HG03066 (cell line): ENCODE measurements at regions not wholly inside any gene's neighbourhood (a gene's known extent, or its start where the extent isn't known, plus 50 kb on each side); places are given as distances from the start of the nearest gene placed in this dataset.

Experiments used
- ATAC-seq: cut with Tn5 transposase; IDR thresholded peaks from one replicate; pipeline ENCODE4 v1.9.1; 2021; ENCODE audit warnings: low read depth; ENCODE audit not compliant: unreplicated experiment

DNA sequence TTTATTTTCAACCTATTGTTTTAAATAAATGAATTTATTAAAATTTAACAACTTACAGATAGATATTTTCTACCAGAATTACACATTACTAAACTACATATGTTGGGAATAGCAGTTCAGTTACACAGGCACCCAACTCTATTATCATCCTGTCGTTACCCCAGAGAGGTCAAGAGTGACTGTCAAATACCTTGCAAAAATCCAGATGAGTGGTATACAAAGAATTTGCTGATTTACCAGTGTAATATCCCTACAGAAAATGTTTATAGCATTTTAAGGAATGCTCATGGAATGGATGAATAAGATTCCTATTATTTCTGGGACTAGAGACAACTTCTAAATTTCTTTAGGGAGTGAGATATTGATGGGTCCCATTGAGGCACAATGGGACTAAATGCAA is 300.7 kb upstream of the RGS18 start:
- no peak for ATAC-seq

- no peak for ATAC-seq
Measured at GRCh38 chr1:191865479-191865878, 292.8 kb upstream of the RGS18 start.

DNA sequence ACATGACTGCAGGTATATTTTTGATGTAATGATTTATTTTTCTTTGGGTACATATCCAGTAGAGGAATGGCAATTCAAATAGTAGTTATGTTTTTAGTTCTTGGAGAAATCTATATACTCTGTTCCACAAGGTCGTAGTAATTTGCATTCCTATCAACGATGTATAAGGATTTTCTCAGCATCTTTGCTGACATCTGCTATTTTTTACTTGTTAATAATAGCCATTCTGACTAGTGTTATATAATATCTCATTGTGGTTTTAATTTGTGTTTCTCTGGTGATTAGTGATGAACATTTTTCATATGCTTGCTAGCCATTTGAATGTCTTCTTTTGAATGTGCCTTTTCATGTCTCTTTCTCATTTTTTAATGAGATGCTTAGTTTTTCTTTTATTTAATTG is 292.1 kb upstream of the RGS18 start:
- no peak for ATAC-seq

GRCh38 chr1:191869790-191870312 is 288.4 kb upstream of the RGS18 start:
- ATAC-seq: no peak

GRCh38 chr1:191870490-191870889 is 287.8 kb upstream of the RGS18 start:
- no peak for ATAC-seq

GRCh38 chr1:191875994-191876393 is 282.3 kb upstream of the RGS18 start:
- no peak for ATAC-seq

DNA sequence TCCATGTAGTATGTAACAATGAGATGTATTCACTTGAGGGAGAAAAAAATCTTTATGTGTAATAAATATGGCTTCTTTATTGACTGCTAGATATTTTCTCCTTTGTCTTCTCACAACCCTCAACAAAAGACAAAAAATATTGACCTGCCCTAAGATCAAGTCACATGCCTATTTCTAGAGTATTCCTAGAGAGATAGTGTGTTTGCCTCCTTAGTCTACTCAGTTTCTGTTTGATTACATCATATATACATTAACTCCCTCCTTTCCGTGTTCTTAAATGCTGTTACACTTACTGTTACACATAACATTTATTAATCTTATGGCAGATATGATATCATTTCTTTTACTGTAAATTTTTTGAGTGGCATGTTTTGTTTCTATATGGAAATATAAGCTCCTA is 281.6 kb upstream of the RGS18 start:
- ATAC-seq: no peak

DNA sequence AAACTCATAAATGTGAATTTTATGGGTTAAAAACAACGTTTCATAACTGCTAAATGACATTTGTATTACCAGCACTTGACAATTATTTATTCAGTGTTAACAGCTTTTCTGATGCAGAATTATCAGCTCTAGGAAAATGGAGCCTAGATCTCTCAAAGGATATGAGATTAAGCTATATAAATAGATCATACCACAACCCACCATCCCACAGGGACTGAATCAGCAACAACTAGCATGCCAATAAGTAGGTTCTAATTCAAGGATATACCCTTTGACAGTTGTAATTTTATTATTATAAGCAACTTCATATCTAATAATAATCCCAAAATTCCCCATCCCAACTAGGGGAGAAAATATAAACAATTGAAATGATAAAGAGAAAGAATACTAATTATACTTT is 275.4 kb upstream of the RGS18 start:
- no peak for ATAC-seq

DNA sequence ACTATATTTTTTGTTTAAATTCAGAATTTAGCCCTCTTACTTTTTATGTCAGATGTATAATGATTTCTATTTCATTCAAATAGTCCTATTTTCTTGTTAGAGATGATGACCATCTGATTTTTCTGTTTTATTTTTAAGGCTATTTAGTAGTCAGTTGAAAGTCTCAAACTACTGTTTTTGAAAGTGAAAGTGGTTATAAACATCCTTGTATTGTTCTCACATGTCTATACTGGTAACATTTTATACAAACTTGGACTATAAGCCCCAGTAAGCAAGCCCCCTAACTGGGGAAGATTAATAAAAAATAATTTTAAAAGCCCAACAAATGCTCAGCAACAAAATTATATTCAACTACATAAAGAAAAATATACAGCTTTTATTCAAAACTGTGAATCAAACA is 271.3 kb upstream of the RGS18 start:
- no peak for ATAC-seq

DNA sequence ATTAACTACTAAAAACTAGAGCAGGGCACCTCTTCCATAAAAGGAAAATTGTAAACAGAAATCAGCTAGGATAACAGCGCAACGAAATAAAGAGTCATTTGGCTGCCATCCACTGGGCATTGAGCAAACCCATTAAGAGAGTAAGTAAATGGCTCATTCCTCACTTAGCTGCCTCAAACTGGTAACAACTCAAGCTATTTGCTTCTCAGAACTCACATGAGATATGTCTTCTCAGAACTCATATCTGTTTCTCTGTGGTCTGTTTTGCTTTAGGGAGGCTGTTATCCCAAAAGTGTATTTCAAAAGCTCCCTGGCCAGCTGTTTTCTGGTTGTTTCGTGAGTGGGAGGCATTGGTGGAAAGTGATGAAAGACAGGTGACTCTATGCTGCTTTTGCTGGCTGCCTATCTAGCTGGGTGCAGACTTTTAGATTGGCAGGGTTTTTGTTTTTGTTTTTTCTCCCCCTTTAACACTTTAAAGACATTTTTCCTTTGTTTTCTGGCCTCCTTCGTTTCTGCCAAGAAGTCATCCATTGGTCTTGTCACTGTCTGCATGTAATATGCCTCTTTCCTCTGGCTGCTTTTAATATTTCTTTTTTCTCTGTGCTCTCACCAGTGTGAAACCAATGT is 269.2 kb upstream of the RGS18 start:
- ATAC-seq: no peak

- ATAC-seq: no peak
Measured at GRCh38 chr1:191889623-191890003, 268.6 kb upstream of the RGS18 start.

DNA sequence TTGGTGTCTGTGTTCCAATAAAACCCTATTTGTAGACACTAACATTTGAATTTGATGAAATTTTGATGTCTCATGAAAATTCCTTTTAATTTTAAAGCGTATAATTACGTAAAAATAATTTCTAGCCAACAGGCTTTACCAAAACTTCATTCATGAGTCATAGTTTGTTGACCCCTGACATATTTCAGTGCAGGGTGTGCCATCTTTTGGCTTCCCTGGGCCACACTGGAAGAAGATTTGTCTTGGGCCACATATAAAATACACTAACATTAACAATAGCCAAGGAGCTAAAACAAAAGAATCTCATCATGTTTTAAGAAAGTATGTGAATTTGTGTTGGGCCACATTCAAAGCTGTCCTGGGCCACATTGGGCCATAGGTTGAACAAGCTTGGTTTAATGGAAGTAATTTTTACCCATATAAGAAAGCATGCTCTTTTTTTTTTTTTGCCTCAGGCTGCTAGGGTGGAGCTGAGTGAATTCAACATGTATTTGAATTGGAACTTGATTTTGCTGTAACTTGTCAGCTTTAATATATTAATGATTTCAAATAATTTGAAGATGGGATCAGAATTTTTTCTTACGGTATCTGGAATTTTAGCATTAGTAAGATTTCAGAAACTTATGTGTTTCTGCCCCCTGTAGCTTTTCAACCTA is 267.7 kb upstream of the RGS18 start:
- no peak for ATAC-seq

- no peak for ATAC-seq
Measured at GRCh38 chr1:191892716-191893115, 265.5 kb upstream of the RGS18 start.

GRCh38 chr1:191895049-191895448 is 263.2 kb upstream of the RGS18 start:
- ATAC-seq: no peak

GRCh38 chr1:191895462-191896058 is 262.7 kb upstream of the RGS18 start:
- ATAC-seq: no peak

DNA sequence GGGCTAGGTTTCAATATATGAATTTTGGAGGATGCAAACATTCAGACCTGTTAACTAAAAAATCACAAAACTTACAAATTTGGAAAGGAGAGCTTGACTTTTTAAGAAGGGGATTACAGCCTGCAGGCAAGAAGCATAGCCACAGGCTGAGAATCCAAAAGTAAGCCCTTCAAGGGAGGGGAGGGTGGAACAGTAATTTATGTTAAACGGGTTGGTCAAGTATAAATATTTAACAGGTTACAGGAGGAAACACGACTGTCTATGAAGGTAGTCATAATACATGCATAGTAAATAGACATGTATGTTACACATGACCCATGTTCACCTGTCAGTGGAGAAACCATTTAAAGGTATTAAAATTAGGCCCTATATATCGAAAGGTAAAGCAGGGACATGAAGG is 261.1 kb upstream of the RGS18 start:
- no peak for ATAC-seq

DNA sequence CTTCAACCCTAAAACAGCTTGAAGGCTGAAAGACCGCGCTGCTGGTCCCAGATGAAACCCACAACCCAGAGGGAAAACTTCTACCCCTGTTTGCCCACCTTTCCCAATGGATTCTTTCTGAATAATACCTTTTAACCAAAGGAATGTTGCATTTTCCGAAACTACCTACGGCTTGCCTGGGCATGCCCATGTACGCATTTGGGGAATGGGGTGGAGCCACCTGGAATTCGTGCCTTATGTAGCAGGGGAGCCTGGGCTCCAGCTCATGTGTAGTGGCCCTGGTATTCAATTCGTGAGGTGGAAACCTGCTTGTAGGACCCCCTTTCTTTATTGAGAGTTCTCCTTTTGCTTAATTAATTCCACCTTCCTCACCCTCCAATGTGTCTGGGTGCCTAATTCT is 256.6 kb upstream of the RGS18 start:
- no peak for ATAC-seq

- no peak for ATAC-seq
Measured at GRCh38 chr1:191904991-191905390, 253.3 kb upstream of the RGS18 start.

GRCh38 chr1:191905781-191906180 is 252.5 kb upstream of the RGS18 start:
- no peak for ATAC-seq

DNA sequence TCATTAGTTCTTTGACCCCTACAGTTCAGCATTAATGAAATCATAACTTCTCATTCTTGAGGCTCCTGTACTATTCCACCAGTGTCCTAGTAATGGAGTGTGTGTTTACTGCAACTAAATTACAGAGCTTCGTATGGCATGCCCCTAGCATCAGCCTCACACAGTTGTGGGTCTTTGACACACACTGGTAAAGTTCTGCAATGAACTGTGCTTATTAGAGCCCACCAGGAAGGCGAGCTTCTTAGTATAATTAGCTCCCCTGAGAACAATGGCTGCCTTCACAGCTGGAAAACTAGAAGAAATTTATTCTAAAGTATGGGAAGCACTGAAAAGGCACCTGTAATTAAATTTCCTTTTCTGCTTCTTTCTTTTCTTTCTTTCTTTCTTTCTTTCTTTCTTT is 251.1 kb upstream of the RGS18 start:
- ATAC-seq: no peak

GRCh38 chr1:191910245-191910644 is 248.0 kb upstream of the RGS18 start:
- ATAC-seq: no peak

- peak; percentile 47 for ATAC-seq
Measured at GRCh38 chr1:191912517-191912916, 245.7 kb upstream of the RGS18 start.
